AG04449 (cell line): ENCODE measurements at regions not wholly inside any gene's neighbourhood (a gene's known extent, or its start where the extent isn't known, plus 50 kb on each side); places are given as distances from the start of the nearest gene placed in this dataset.
"Not testable (repeated sequence)": the region's sequence is repeated elsewhere in the genome, so short reads cannot be mapped to it uniquely, and the experiment has no call there.

Experiments used
- CTCF ChIA-PET: fragments of 350-600 bp; formaldehyde crosslinking; extraction: SDS; loops from one replicate; lab custom pipeline; 2021; ENCODE audit warnings: antibody characterized with exemption; lab: Yijun Ruan, JAX
- POLR2A ChIA-PET: fragments of 400-600, 350-600 bp; formaldehyde crosslinking; extraction: SDS; loops from one replicate; lab custom pipeline; 2020; ENCODE audit warnings: antibody characterized with exemption, inconsistent platforms; lab: Yijun Ruan, JAX
- DNase-seq: peaks from one replicate; pipeline ENCODE4 v3.0.0-alpha.2; 2010; ENCODE audit warnings: low read depth, low spot score
- H3K4me3 ChIP-seq: 2 replicates; pipeline ENCODE4 v1.5.1; 2011; ENCODE audit warnings: low read depth, mild to moderate bottlenecking, control low read depth, low read length
- TF ChIP-seq, protein P1 (sequence below): IDR thresholded peaks from one replicate; pipeline ENCODE4 v1.5.1; 2011; ENCODE audit warnings: mild to moderate bottlenecking, moderate library complexity, low read length, control low read depth, inconsistent platforms; ENCODE audit not compliant: insufficient read depth; ENCODE audit errors: missing control alignments

DNA sequence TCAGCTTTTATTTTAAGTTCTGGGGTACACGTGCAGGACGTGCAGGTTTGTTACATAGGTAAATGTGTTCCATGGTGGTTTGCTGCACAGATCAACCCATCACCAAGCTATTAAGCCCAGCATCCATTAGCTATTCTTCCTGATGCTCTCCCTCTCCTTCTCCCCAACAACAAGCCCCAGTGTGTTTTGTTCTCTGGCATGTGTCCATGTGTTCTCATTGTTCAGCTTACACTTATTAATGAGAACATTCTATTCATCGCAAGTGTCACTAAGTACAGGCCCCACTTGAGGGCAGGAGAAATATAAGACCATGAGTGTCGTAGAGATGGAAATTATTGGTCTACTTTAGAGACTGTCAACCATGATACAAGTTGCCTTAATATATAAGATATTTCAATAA, 615.1 kb downstream of the CDH8 start:
- no peak for DNase-seq
- CTCF ChIA-PET: no interaction called here
- TF ChIP-seq, protein P1, sequence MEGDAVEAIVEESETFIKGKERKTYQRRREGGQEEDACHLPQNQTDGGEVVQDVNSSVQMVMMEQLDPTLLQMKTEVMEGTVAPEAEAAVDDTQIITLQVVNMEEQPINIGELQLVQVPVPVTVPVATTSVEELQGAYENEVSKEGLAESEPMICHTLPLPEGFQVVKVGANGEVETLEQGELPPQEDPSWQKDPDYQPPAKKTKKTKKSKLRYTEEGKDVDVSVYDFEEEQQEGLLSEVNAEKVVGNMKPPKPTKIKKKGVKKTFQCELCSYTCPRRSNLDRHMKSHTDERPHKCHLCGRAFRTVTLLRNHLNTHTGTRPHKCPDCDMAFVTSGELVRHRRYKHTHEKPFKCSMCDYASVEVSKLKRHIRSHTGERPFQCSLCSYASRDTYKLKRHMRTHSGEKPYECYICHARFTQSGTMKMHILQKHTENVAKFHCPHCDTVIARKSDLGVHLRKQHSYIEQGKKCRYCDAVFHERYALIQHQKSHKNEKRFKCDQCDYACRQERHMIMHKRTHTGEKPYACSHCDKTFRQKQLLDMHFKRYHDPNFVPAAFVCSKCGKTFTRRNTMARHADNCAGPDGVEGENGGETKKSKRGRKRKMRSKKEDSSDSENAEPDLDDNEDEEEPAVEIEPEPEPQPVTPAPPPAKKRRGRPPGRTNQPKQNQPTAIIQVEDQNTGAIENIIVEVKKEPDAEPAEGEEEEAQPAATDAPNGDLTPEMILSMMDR: no peak
- POLR2A ChIA-PET: no interaction called here
- H3K4me3 ChIP-seq: no peak overlapping the region

- CTCF ChIA-PET: no interaction called here
- TF ChIP-seq, protein P1: no peak
- no peak overlapping the region for H3K4me3 ChIP-seq
- DNase-seq: no peak
- POLR2A ChIA-PET: no interaction called here
Observed at GRCh38 chr16:61419791-61420190, 616.4 kb downstream of the CDH8 start.

GRCh38 chr16:61418802-61419201, 617.4 kb downstream of the CDH8 start:
- CTCF ChIA-PET, POLR2A ChIA-PET, H3K4me3 ChIP-seq, DNase-seq: not testable (repeated sequence)

- POLR2A ChIA-PET: no interaction called here
- CTCF ChIA-PET: no interaction called here
- TF ChIP-seq, protein P1: no peak
Observed at GRCh38 chr16:61415126-61415525, 621.1 kb downstream of the CDH8 start.

DNA sequence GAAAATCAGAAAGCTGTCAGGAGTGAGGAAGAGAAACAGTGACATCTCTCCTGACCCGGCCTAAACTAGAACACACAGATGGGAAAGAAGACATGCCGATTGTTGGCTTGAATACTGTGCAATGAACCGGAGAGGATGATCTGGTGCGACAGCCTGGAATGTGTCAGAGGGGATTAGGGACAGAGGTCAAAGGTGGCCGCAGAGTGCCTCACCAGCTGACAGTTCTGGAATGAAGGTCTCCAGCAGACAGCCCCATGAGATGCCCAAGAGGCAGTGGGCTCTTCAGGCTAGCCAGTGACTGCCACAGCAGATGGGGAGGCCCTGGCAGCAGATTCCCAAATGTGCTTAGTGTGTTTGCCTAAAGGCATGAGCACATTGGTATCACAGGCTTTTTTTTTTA, 623.2 kb downstream of the CDH8 start:
- CTCF ChIA-PET: no interaction called here
- no peak overlapping the region for H3K4me3 ChIP-seq
- POLR2A ChIA-PET: no interaction called here
- DNase-seq: no peak
- TF ChIP-seq, protein P1: no peak

More at GRCh38 chr16:61415126-61415525, 621.1 kb downstream of the CDH8 start:
- H3K4me3 ChIP-seq: no peak overlapping the region
- no peak for DNase-seq

DNA sequence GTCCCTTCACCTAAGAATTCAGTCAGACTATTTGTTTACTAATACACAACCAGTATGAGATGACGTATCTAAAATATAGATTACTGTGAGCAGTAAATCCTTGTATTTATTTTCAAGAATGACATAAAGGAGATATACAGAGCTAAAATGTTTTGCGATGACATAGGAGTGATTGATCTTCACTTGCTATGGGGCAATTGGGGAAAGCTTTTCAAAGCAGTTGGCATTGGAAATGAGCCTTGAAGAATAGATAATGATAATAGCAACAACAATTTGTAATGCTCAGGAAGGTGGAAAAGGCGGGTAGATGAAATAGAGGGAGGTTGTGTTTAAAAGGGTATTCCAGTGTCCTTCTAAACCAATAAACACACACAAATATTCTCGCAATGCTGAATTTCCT, 623.7 kb downstream of the CDH8 start:
- CTCF ChIA-PET: no interaction called here
- no peak overlapping the region for H3K4me3 ChIP-seq
- POLR2A ChIA-PET: no interaction called here
- DNase-seq: no peak
- TF ChIP-seq, protein P1: no peak

DNA sequence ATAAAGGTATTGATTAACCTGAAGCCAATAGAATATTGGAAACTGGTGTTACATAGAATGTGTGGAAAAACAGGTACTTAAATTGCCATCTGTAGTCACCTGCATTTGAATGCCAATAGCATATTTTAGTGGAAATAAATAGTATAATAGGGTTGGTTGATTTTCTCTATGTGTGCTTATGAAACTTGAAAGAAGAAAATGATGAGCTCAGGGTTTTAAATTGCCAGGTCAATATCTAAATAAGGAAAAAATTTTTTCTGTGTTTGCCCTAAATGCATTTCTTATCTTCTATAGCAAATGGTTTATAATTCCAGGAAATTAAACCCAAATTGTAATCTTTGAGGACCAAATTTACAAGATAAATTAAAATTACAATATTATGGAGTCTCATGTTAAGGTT, 626.6 kb downstream of the CDH8 start:
- H3K4me3 ChIP-seq: no peak overlapping the region
- no peak for DNase-seq
- TF ChIP-seq, protein P1: no peak
- CTCF ChIA-PET: no interaction called here
- POLR2A ChIA-PET: no interaction called here
